ENCODE measurements at regions not wholly inside any gene's neighbourhood (a gene's known extent, or its start where the extent isn't known, plus 50 kb on each side); places are given as distances from the start of the nearest gene placed in this dataset.

DNA sequence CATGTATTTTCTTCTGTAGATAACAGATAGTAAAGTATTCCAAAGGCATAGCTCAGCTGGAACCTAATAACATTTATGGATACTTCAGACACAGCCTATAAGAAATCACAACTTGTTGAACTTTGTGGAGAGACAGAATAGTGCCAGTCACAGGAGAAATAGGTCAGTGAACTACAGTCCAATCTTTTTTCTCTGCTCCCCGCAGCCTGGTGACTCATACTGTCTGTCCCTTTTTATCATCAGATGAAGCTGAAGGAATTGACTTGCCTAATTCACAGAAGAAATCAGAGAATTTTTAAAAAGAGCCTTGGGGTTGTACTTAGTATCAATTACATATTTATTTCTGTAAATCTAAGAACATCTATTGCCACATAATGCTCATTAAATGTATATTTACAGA is 222.3 kb downstream of the ALG10 start:
- SMC1A ChIA-PET (ENCODE audit: uncharacterized antibody, unreplicated experiment): no interaction called here
- CTCF ChIA-PET: no interaction called here
- H3K9ac ChIP-seq (ENCODE audit: control insufficient read depth, insufficient read depth, low read length): no peak overlapping the region
- DNase-seq (ENCODE audit: low read depth, low spot score): no peak
- H3K79me2 ChIP-seq (ENCODE audit: control insufficient read depth, insufficient read depth, low read length): no peaks in the 10 kb centered on the region
- intact Hi-C loops (cut with micrococcal nuclease; ENCODE audit: unreplicated experiment): no loop called here
- H3K27me3 ChIP-seq (replicated peaks in 1 of 2; ENCODE audit: control insufficient read depth in 2 of 2, insufficient read depth in 2 of 2, low read length in 1 of 2): no peaks in the 10 kb centered on the region
- RAD21 ChIA-PET (ENCODE audit: unreplicated experiment): no interaction called here
- FAIRE-seq: no peak
- H2AFZ ChIP-seq (ENCODE audit: control insufficient read depth, low read depth, low read length): no peak overlapping the region
- BruUV-seq (replicated peaks): no TSS peak
- ATAC-seq: no peak
- no peak overlapping the region for H3K27ac ChIP-seq (ENCODE audit: control insufficient read depth, insufficient read depth)
- no peaks in the 10 kb centered on the region for H3K36me3 ChIP-seq (ENCODE audit: control insufficient read depth in 2 of 2, insufficient read depth in 2 of 2, low read length in 1 of 2)
- POLR2A ChIA-PET: no interaction called here
- no peak for TF ChIP-seq HDGF (IDR thresholded peaks at IDR 0.05)
- no peak overlapping the region for H3K4me3 ChIP-seq
- H4K20me1 ChIP-seq (ENCODE audit: control insufficient read depth, insufficient read depth): no peaks in the 10 kb centered on the region
- in situ Hi-C loops (cut with MboI): no loop called here
- H3K4me2 ChIP-seq (ENCODE audit: control insufficient read depth, insufficient read depth): no peak overlapping the region
- WGBS (ENCODE audit: insufficient coverage, insufficient replicate concordance, low lambda C conversion rate, missing lambda C conversion rate): 70% methylated on average over 1 of the region's 1 CpG
- no peaks in the 10 kb centered on the region for H3K9me3 ChIP-seq (replicated peaks; ENCODE audit: control insufficient read depth, insufficient read depth, low read length)
- H3K4me1 ChIP-seq (ENCODE audit: control insufficient read depth, insufficient read depth, low read length): no peaks in the 10 kb centered on the region

GRCh38 chr12:34249271-34249670 is 227.0 kb downstream of the ALG10 start:
- WGBS (ENCODE audit: insufficient coverage, insufficient replicate concordance, low lambda C conversion rate, missing lambda C conversion rate): 75% methylated on average over 9 of the region's 9 CpGs
- FAIRE-seq: no peak
- intact Hi-C loops (cut with micrococcal nuclease; ENCODE audit: unreplicated experiment): no loop called here
- TF ChIP-seq SIN3A (IDR thresholded peaks at IDR 0.05; ENCODE audit: low read depth, low read length) (no peak), FOXK2 (IDR thresholded peaks at IDR 0.05) (no peak), IKZF2 (IDR thresholded peaks at IDR 0.05) (no peak), FOXM1 (IDR thresholded peaks at IDR 0.05; ENCODE audit: low read depth, low read length) (no peak), RAD51 (IDR thresholded peaks at IDR 0.05) (no peak), FOS (IDR thresholded peaks at IDR 0.05; ENCODE audit: borderline replicate concordance, extremely low read depth, insufficient read length) (no peak), CREM (IDR thresholded peaks at IDR 0.05; ENCODE audit: low read depth) (no peak), NFYB (IDR thresholded peaks at IDR 0.05; ENCODE audit: insufficient read depth, low read depth, low read length) (no peak), NR2C2 (IDR thresholded peaks at IDR 0.05; ENCODE audit: borderline replicate concordance, control insufficient read depth, insufficient read length, low read depth) (no peak), HDGF (IDR thresholded peaks at IDR 0.05) (no peak), ZNF24 (IDR thresholded peaks at IDR 0.05) (no peak), JUNB (IDR thresholded peaks at IDR 0.05) (no peak), STAT1 (conservative IDR thresholded peaks at IDR 0.05) (no peak), RCOR1 (conservative IDR thresholded peaks at IDR 0.05; ENCODE audit: low read depth, low read length) (no peak), REST (IDR thresholded peaks at IDR 0.05; ENCODE audit: low read depth, low read length) (no peak)

More at GRCh38 chr12:34249271-34249670, 227.0 kb downstream of the ALG10 start:
- RAD21 ChIA-PET (ENCODE audit: unreplicated experiment): no interaction called here
- in situ Hi-C loops (cut with MboI): no loop called here
- Histone ChIP-seq H3K27me3 (replicated peaks in 1 of 2; ENCODE audit: control insufficient read depth in 2 of 2, insufficient read depth in 2 of 2, low read length in 1 of 2) (no peaks in the 10 kb centered on the region), H3K4me3 (no peak overlapping the region), H2AFZ (ENCODE audit: control insufficient read depth, low read depth, low read length) (no peak overlapping the region), H3K9ac (ENCODE audit: control insufficient read depth, insufficient read depth, low read length) (no peak overlapping the region), H3K4me2 (ENCODE audit: control insufficient read depth, insufficient read depth) (no peak overlapping the region), H4K20me1 (ENCODE audit: control insufficient read depth, insufficient read depth) (no peaks in the 10 kb centered on the region), H3K4me1 (ENCODE audit: control insufficient read depth, insufficient read depth, low read length) (no peaks in the 10 kb centered on the region), H3K27ac (ENCODE audit: control insufficient read depth, insufficient read depth) (no peak overlapping the region), H3K9me3 (replicated peaks; ENCODE audit: control insufficient read depth, insufficient read depth, low read length) (no peaks in the 10 kb centered on the region), H3K36me3 (ENCODE audit: control insufficient read depth in 2 of 2, insufficient read depth in 2 of 2, low read length in 1 of 2) (no peaks in the 10 kb centered on the region), H3K79me2 (ENCODE audit: control insufficient read depth, insufficient read depth, low read length) (no peaks in the 10 kb centered on the region)
- SMC1A ChIA-PET (ENCODE audit: uncharacterized antibody, unreplicated experiment): no interaction called here
- no TSS peak for BruUV-seq (replicated peaks)
- DNase-seq (ENCODE audit: low read depth, low spot score): no peak
- no peak for ATAC-seq
- POLR2A ChIA-PET: no interaction called here
- CTCF ChIA-PET: no interaction called here
